K562 (cell line): ENCODE measurements at regions not wholly inside any gene's neighbourhood (a gene's known extent, or its start where the extent isn't known, plus 50 kb on each side); places are given as distances from the start of the nearest gene placed in this dataset.

Source experiments
- ATAC-seq: fragments of 200-7000 bp; cut with Tn5 transposase; 3 replicates; pipeline ENCODE4 v1.9.1; 2020; ENCODE audit warnings: moderate library complexity
- BruUV-seq: library from RNA; stranded (reverse); fragments of 400-500 nt; replicated peaks from 2 replicates; lab custom pipeline; 2021; lab: Mats Ljungman, UMichigan
- CTCF ChIA-PET: fragments of 300-600 bp; formaldehyde crosslinking; extraction: SDS; loops from one replicate; lab custom pipeline; 2021; ENCODE audit warnings: low intra/inter-chr PET ratio; lab: Yijun Ruan, JAX
- POLR2A ChIA-PET: fragments of 300-600, 350-650 bp; sonication (Branson Sonifier 250); formaldehyde crosslinking; extraction: SDS; loops from one replicate; lab custom pipeline; 2021; ENCODE audit warnings: antibody characterized with exemption, inconsistent platforms; lab: Yijun Ruan, JAX
- DNase-seq, 4 experiments: peaks; one replicate each; pipeline versions ENCODE4 v3.0.0 to v3.0.0-alpha.2; 2011 to 2018; ENCODE audit warnings: low spot score in 3 of 4, mixed read lengths in 3 of 4; ENCODE audit errors: extremely low read depth in 1 of 4
- FAIRE-seq: peaks from 2 replicates; lab custom pipeline; 2011; peaks lifted over from hg19 to GRCh38; lab: Jason Lieb, UNC
- H2AFZ ChIP-seq: 2 replicates; pipeline ENCODE4 v1.6.0; 2011; ENCODE audit warnings: low read depth, low read length, control low read depth, inconsistent platforms
- H3K27ac ChIP-seq: fragments of 200-600 bp; 3 replicates; pipeline ENCODE4 v1.8.0; 2011; ENCODE audit warnings: low read depth, mild to moderate bottlenecking, control low read depth, inconsistent platforms, low read length, moderate library complexity, mixed read lengths; ENCODE audit errors: extremely low read depth
- H3K27me3 ChIP-seq, 2 experiments: fragments of 300-600 bp in 1 of 2; 2 replicates in 1 of 2; 3 replicates in 1 of 2; pipeline versions ENCODE4 v1.6.0 to v1.8.0; 2011; ENCODE audit warnings: inconsistent platforms in 2 of 2, low read length in 2 of 2, mild to moderate bottlenecking in 1 of 2, mixed read lengths in 1 of 2, moderate library complexity in 1 of 2; ENCODE audit not compliant: control insufficient read depth in 2 of 2, insufficient read depth in 2 of 2
- H3K36me3 ChIP-seq: fragments of 300-600 bp; 3 replicates; pipeline ENCODE4 v1.8.0; 2011; ENCODE audit warnings: mild to moderate bottlenecking, low read length, inconsistent platforms; ENCODE audit not compliant: control insufficient read depth, insufficient read depth
- H3K4me1 ChIP-seq, 2 experiments: fragments of 200-600 bp in 1 of 2; replicated peaks in 1 of 2; 2 replicates in 1 of 2; 3 replicates in 1 of 2; pipeline versions ENCODE4 v1.5.1 to v1.8.0; 2011; ENCODE audit warnings: inconsistent platforms in 2 of 2, low read length in 2 of 2, mild to moderate bottlenecking in 1 of 2, mixed read lengths in 1 of 2, moderate library complexity in 1 of 2; ENCODE audit not compliant: control insufficient read depth in 2 of 2, insufficient read depth in 2 of 2
- H3K4me2 ChIP-seq: 2 replicates; pipeline ENCODE4 v1.6.1; 2011; ENCODE audit warnings: low read length, control low read depth, inconsistent platforms, mixed read lengths; ENCODE audit not compliant: insufficient read depth
- H3K4me3 ChIP-seq: fragments of 200-600 bp; sonication (generic), shearing (Covaris generic); 2 replicates; pipeline ENCODE4 v1.5.1; 2016; ENCODE audit warnings: control low read depth, inconsistent platforms
- H3K79me2 ChIP-seq: fragments of 200-600 bp; 3 replicates; pipeline ENCODE4 v1.8.0; 2011; ENCODE audit warnings: low read length, inconsistent platforms; ENCODE audit not compliant: control insufficient read depth, insufficient read depth
- H3K9ac ChIP-seq, 2 experiments: 2 replicates each; pipeline versions ENCODE4 v1.6.0 to v1.6.1; 2011; ENCODE audit warnings: low read depth in 2 of 2, low read length in 2 of 2, control low read depth in 1 of 2, inconsistent platforms in 1 of 2, mild to moderate bottlenecking in 1 of 2, mixed read lengths in 1 of 2; ENCODE audit not compliant: insufficient read depth in 1 of 2
- H3K9me1 ChIP-seq: one replicate; pipeline ENCODE4 v1.6.0; 2011; ENCODE audit warnings: inconsistent platforms, mild to moderate bottlenecking, low read length, moderate library complexity; ENCODE audit not compliant: control insufficient read depth, insufficient read depth
- H3K9me3 ChIP-seq: replicated peaks from 2 replicates; pipeline ENCODE4 v1.5.1; 2011; ENCODE audit warnings: low read depth, low read length, inconsistent platforms; ENCODE audit not compliant: control insufficient read depth, insufficient read depth
- H4K20me1 ChIP-seq: replicated peaks from 2 replicates; pipeline ENCODE4 v1.6.1; 2011; ENCODE audit warnings: low read length, inconsistent platforms, mixed read lengths; ENCODE audit not compliant: control insufficient read depth, insufficient read depth
- BCOR ChIP-seq: fragments of 450-650 bp; IDR thresholded peaks from 2 replicates; pipeline ENCODE4 v1.6.1; 2016
- CREM ChIP-seq: IDR thresholded peaks from 2 replicates; pipeline ENCODE4 v1.6.1; 2014; ENCODE audit warnings: antibody characterized with exemption, low read depth
- ETV6 ChIP-seq, 3 experiments: fragments of 150-350 bp in 1 of 3; sonication (generic) in 1 of 3; formaldehyde crosslinking in 1 of 3; IDR thresholded peaks; 2 replicates each; pipeline versions ENCODE4 v1.6.1 to v1.8.0; 2014 to 2022; ENCODE audit warnings: borderline replicate concordance in 2 of 3, low read depth in 2 of 3, antibody characterized with exemption in 1 of 3, low read length in 1 of 3, mild to moderate bottlenecking in 1 of 3, missing genetic modification reagents in 1 of 3
- GTF2F1 ChIP-seq: IDR thresholded peaks from 2 replicates; pipeline ENCODE4 v1.6.1; 2011; ENCODE audit warnings: low read depth, low read length, improper control_type of control experiment
- HDAC2 ChIP-seq: fragments of 450-650 bp; IDR thresholded peaks from 2 replicates; pipeline ENCODE4 v1.6.1; 2016; ENCODE audit warnings: mild to moderate bottlenecking
- IRF2 ChIP-seq: sonication (generic); formaldehyde crosslinking; IDR thresholded peaks from 2 replicates; pipeline ENCODE4 v1.8.1; 2022; ENCODE audit warnings: mild to moderate bottlenecking, missing genetic modification reagents
- NCOA6 ChIP-seq: fragments of 450-650 bp; IDR thresholded peaks from 2 replicates; pipeline ENCODE4 v1.6.1; 2017; ENCODE audit warnings: mild to moderate bottlenecking
- NFXL1 ChIP-seq: fragments of 450-650 bp; formaldehyde crosslinking; IDR thresholded peaks from 2 replicates; pipeline ENCODE4 v1.4.0; 2021; ENCODE audit warnings: mild to moderate bottlenecking
- NR1H2 ChIP-seq: sonication (generic); formaldehyde crosslinking; IDR thresholded peaks from 2 replicates; pipeline ENCODE4 v1.4.0; 2020; ENCODE audit warnings: mild to moderate bottlenecking, missing genetic modification reagents
- PTRF ChIP-seq: fragments of 450-650 bp; IDR thresholded peaks from 2 replicates; pipeline ENCODE4 v1.6.1; 2016; ENCODE audit warnings: mild to moderate bottlenecking, missing genetic modification characterization, missing compliant biosample characterization
- RBBP5 ChIP-seq: fragments of 200-600 bp; sonication (generic); IDR thresholded peaks from 2 replicates; pipeline ENCODE4 v1.6.1; 2012; ENCODE audit warnings: borderline replicate concordance, mild to moderate bottlenecking, low read length, control low read depth, inconsistent platforms; ENCODE audit not compliant: insufficient read depth, poor library complexity, severe bottlenecking
- SIN3A ChIP-seq, 2 experiments: fragments of 150-350 bp in 1 of 2; IDR thresholded peaks; 2 replicates each; pipeline ENCODE4 v1.6.1; 2011 to 2016; ENCODE audit warnings: borderline replicate concordance in 2 of 2, low read depth in 2 of 2, low read length in 2 of 2, mild to moderate bottlenecking in 2 of 2, moderate library complexity in 2 of 2; ENCODE audit not compliant: control insufficient read depth in 1 of 2
- SRSF9 ChIP-seq: fragments of 200-400 bp; formaldehyde crosslinking; IDR thresholded peaks from 2 replicates; pipeline ENCODE4 v1.6.1; 2017; ENCODE audit warnings: low read depth, low read length, borderline replicate concordance
- STAT5A ChIP-seq: IDR thresholded peaks from 2 replicates; pipeline ENCODE4 v1.6.1; 2012; ENCODE audit warnings: low read length, inconsistent platforms, borderline replicate concordance
- SUPT5H ChIP-seq: fragments of 450-650 bp; IDR thresholded peaks from 2 replicates; pipeline ENCODE4 v1.6.1; 2016
- ZNF146 ChIP-seq: IDR thresholded peaks from one replicate; pipeline ENCODE4 v1.6.1; 2018; ENCODE audit warnings: missing compliant biosample characterization; ENCODE audit not compliant: unreplicated experiment
- ZNF232 ChIP-seq: sonication (generic); formaldehyde crosslinking; IDR thresholded peaks from 2 replicates; pipeline ENCODE4 v1.8.0; 2022; ENCODE audit warnings: mild to moderate bottlenecking, missing genetic modification reagents
- ZNF551 ChIP-seq: fragments of 250-450 bp; sonication (Bioruptor Pico); IDR thresholded peaks from 2 replicates; pipeline ENCODE4 v1.5.0; 2021; ENCODE audit warnings: mild to moderate bottlenecking, moderate library complexity
- WGBS: fragments of 100-300 bp; shearing (Covaris generic); methylation state at CpG from one replicate; pipeline ENCODE4 v1.1.6; 2016; ENCODE audit warnings: low coverage, mixed read lengths; ENCODE audit not compliant: insufficient coverage; ENCODE audit errors: missing lambda C conversion rate; 5-methylcytosine and 5-hydroxymethylcytosine counted together
- in situ Hi-C: fragments of 300-500 bp; cut with MboI; formaldehyde crosslinking; loops from 4 replicates; pipeline ENCODE4 v1.15.0; 2018; ENCODE audit warnings: inconsistent platforms, mixed read lengths
- intact Hi-C: fragments of 100-400 bp; cut with micrococcal nuclease; formaldehyde crosslinking; loops from 2 replicates; pipeline ENCODE4 v1.14.2; 2022
- TF ChIP-seq, protein P1 (sequence below): fragments of 450-650 bp; IDR thresholded peaks from 2 replicates; pipeline ENCODE4 v1.7.1; 2018; ENCODE audit warnings: mild to moderate bottlenecking, low read depth; ENCODE audit not compliant: partially characterized antibody

DNA sequence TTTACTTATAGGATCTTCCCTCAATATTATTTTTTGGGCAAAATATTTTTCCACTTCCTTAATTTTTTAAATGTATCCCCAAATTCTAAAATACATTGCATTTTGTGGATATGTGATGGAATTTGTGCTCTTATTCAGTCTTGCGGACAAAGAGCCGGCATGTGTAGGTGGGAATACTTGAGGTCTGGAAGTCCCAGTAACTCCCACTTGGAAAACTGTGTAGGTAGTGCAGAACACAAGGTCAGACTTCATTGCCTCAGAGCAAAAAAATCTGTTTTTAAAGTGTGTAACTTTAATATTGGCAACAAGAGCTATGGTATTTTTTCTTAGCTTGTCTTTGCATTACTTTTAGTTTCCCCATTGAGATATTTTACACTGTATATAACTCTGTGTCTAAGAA is 68.5 kb upstream of the SEMA3A start:
- Histone ChIP-seq H3K36me3 (no peaks in the 10 kb centered on the region), H3K4me2 (no peak overlapping the region), H3K9me3 (no peaks in the 10 kb centered on the region), H3K27ac (no peak overlapping the region), H3K9ac (no peak overlapping the region), H3K27me3 (no peaks in the 10 kb centered on the region), H3K4me1 (no peaks in the 10 kb centered on the region), H4K20me1 (no peaks in the 10 kb centered on the region), H3K79me2 (no peaks in the 10 kb centered on the region), H3K9me1 (no peaks in the 10 kb centered on the region), H3K4me3 (no peak overlapping the region), H2AFZ (no peak overlapping the region)
- DNase-seq (no peak), FAIRE-seq (no peak), ATAC-seq (no peak)
- intact Hi-C loops: no loop called here
- CTCF ChIA-PET: no interaction called here
- WGBS: 5% methylated on average over 2 of the region's 2 CpGs
- TF ChIP-seq PTRF (tag) (no peak), HDAC2 (no peak), NFXL1 (no peak), SRSF9 (no peak), SUPT5H (no peak), IRF2 (CRISPR knock-in tag) (no peak), SIN3A (IDR thresholded peaks at IDR 0.05; ENCODE audit: borderline replicate concordance in 2 of 2, control insufficient read depth in 1 of 2, low read depth in 2 of 2, low read length in 2 of 2) (no peak), STAT5A (no peak), GTF2F1 (no peak), RBBP5 (no peak), ETV6 (IDR thresholded peaks at IDR 0.05; ENCODE audit: borderline replicate concordance in 1 of 2, low read depth in 2 of 2, low read length in 1 of 2) (no peak), ETV6 (CRISPR knock-in tag; IDR thresholded peaks at IDR 0.05; ENCODE audit: borderline replicate concordance) (no peak), ZNF146 (CRISPR knock-in tag) (no peak), BCOR (no peak), NCOA6 (no peak), ZNF232 (CRISPR knock-in tag) (no peak), ZNF551 (CRISPR knock-in tag) (no peak), NR1H2 (CRISPR knock-in tag) (no peak), CREM (no peak)
- TF ChIP-seq, protein P1, sequence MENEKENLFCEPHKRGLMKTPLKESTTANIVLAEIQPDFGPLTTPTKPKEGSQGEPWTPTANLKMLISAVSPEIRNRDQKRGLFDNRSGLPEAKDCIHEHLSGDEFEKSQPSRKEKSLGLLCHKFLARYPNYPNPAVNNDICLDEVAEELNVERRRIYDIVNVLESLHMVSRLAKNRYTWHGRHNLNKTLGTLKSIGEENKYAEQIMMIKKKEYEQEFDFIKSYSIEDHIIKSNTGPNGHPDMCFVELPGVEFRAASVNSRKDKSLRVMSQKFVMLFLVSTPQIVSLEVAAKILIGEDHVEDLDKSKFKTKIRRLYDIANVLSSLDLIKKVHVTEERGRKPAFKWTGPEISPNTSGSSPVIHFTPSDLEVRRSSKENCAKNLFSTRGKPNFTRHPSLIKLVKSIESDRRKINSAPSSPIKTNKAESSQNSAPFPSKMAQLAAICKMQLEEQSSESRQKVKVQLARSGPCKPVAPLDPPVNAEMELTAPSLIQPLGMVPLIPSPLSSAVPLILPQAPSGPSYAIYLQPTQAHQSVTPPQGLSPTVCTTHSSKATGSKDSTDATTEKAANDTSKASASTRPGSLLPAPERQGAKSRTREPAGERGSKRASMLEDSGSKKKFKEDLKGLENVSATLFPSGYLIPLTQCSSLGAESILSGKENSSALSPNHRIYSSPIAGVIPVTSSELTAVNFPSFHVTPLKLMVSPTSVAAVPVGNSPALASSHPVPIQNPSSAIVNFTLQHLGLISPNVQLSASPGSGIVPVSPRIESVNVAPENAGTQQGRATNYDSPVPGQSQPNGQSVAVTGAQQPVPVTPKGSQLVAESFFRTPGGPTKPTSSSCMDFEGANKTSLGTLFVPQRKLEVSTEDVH: no peak
- POLR2A ChIA-PET: no interaction called here
- BruUV-seq: no TSS peak
- in situ Hi-C loops: no loop called here
